Suprapubic skin (tissue), 4 donors: ENCODE measurements at regions not wholly inside any gene's neighbourhood (a gene's known extent, or its start where the extent isn't known, plus 50 kb on each side); places are given as distances from the start of the nearest gene placed in this dataset.

Experiments
- EP300 ChIP-seq: sonication (generic); formaldehyde crosslinking; IDR thresholded peaks from one replicate; pipeline ENCODE4 v1.6.1; 2017; ENCODE audit warnings: antibody characterized with exemption
- POLR2A ChIP-seq, 2 donors: fragments of 450-650 bp; IDR thresholded peaks; one replicate each; pipeline ENCODE4 v1.6.1; 2017; ENCODE audit warnings: antibody characterized with exemption in 2 of 2, mild to moderate bottlenecking in 2 of 2, moderate library complexity in 2 of 2
- POLR2AphosphoS5 ChIP-seq, 3 donors: sonication (generic); formaldehyde crosslinking; IDR thresholded peaks; one replicate each; pipeline ENCODE4 v1.6.1; 2017; ENCODE audit warnings: antibody characterized with exemption in 3 of 3
- TF ChIP-seq, protein P1 (sequence below), 2 donors: fragments of 200-600 bp in 1 of 2; fragments of 450-650 bp in 1 of 2; sonication (generic) in 1 of 2; IDR thresholded peaks; one replicate each; pipeline ENCODE4 v1.5.1; 2016 to 2019; ENCODE audit warnings: antibody characterized with exemption in 2 of 2, mild to moderate bottlenecking in 1 of 2, moderate library complexity in 1 of 2

DNA sequence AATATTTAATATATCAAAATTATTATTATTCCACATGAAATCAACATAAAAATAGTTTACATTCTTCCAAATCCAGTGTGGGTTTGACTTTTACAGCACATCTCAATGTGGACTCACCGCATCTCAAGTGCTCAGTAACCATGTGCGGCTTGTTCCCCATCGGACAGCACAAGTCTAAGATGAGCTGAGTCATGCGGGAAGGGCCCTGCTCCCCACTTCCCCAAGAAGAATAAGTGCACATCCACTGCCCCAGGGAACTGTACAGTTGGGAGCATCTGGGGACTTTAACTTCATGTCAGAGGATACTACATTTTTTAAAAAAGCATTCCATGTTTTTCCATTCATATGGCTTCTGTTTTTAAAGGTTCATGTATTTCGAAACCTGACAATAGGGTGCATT, 325.6 kb downstream of the BTBD3 start:
- TF ChIP-seq, protein P1, sequence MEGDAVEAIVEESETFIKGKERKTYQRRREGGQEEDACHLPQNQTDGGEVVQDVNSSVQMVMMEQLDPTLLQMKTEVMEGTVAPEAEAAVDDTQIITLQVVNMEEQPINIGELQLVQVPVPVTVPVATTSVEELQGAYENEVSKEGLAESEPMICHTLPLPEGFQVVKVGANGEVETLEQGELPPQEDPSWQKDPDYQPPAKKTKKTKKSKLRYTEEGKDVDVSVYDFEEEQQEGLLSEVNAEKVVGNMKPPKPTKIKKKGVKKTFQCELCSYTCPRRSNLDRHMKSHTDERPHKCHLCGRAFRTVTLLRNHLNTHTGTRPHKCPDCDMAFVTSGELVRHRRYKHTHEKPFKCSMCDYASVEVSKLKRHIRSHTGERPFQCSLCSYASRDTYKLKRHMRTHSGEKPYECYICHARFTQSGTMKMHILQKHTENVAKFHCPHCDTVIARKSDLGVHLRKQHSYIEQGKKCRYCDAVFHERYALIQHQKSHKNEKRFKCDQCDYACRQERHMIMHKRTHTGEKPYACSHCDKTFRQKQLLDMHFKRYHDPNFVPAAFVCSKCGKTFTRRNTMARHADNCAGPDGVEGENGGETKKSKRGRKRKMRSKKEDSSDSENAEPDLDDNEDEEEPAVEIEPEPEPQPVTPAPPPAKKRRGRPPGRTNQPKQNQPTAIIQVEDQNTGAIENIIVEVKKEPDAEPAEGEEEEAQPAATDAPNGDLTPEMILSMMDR (IDR thresholded peaks at IDR 0.05): no peak
- TF ChIP-seq POLR2AphosphoS5 (IDR thresholded peaks at IDR 0.05): no peak
- TF ChIP-seq POLR2A (IDR thresholded peaks at IDR 0.05): no peak
- TF ChIP-seq EP300: no peak
